CD4-positive, alpha-beta T cell (primary cell): ENCODE measurements at regions not wholly inside any gene's neighbourhood (a gene's known extent, or its start where the extent isn't known, plus 50 kb on each side); places are given as distances from the start of the nearest gene placed in this dataset.

Experiments
- ATAC-seq: fragments of 200-7000 bp; cut with Tn5 transposase; one replicate; pipeline ENCODE4 v1.10.0; 2022; ENCODE audit warnings: mild to moderate bottlenecking; ENCODE audit not compliant: poor library complexity
- CTCF ChIA-PET: fragments of 350-600 bp; sonication (Branson Sonifier 250); formaldehyde crosslinking; loops from one replicate; lab custom pipeline; 2021; ENCODE audit warnings: antibody characterized with exemption, inconsistent platforms; lab: Charles Lee
- POLR2A ChIA-PET: fragments of 350-600 bp; sonication (Branson Sonifier 250); formaldehyde crosslinking; loops from one replicate; lab custom pipeline; 2021; ENCODE audit warnings: antibody characterized with exemption, inconsistent platforms; lab: Charles Lee
- DNase-seq, 14 experiments: peaks; one replicate each; pipeline ENCODE4 v3.0.0-alpha.2; 2013 to 2020; ENCODE audit warnings: mixed read lengths in 2 of 14
- H3K27ac ChIP-seq, 2 donors: one replicate each; pipeline versions ENCODE4 v1.5.1 to v1.7.0; 2013; ENCODE audit warnings: low read length in 2 of 2, low read depth in 1 of 2, mild to moderate bottlenecking in 1 of 2
- H3K27me3 ChIP-seq, 2 experiments: 1 replicate in 1 of 2; 2 replicates in 1 of 2; pipeline versions ENCODE4 v1.6.1 to v1.7.0; 2013; ENCODE audit warnings: low read length in 2 of 2, control low read depth in 1 of 2, mild to moderate bottlenecking in 1 of 2, moderate library complexity in 1 of 2; ENCODE audit not compliant: insufficient read depth in 2 of 2, control insufficient read depth in 1 of 2
- H3K36me3 ChIP-seq: one replicate; pipeline ENCODE4 v1.6.1; 2013; ENCODE audit warnings: low read length, control low read depth; ENCODE audit not compliant: insufficient read depth
- H3K4me1 ChIP-seq: one replicate; pipeline ENCODE4 v1.6.1; 2013; ENCODE audit warnings: low read length, control low read depth; ENCODE audit not compliant: insufficient read depth
- H3K4me3 ChIP-seq: one replicate; pipeline ENCODE4 v1.5.1; 2013; ENCODE audit warnings: mild to moderate bottlenecking, low read length, moderate library complexity
- H3K9me3 ChIP-seq, 2 experiments: 1 replicate in 1 of 2; 2 replicates in 1 of 2; pipeline versions ENCODE4 v1.6.1 to v1.7.0; 2013; ENCODE audit warnings: low read length in 2 of 2, mild to moderate bottlenecking in 2 of 2, control low read depth in 1 of 2, moderate library complexity in 1 of 2; ENCODE audit not compliant: control insufficient read depth in 1 of 2, insufficient read depth in 1 of 2
- H3K27ac Mint-ChIP-seq: one replicate; pipeline ENCODE4 v1.8.0; 2020; ENCODE audit warnings: mixed read lengths
- H3K27me3 Mint-ChIP-seq: one replicate; pipeline ENCODE4 v1.8.0; 2021; ENCODE audit warnings: mixed read lengths
- H3K36me3 Mint-ChIP-seq: one replicate; pipeline ENCODE4 v1.8.0; 2021; ENCODE audit warnings: low read depth, mixed read lengths
- H3K4me1 Mint-ChIP-seq: one replicate; pipeline ENCODE4 v1.8.0; 2021; ENCODE audit warnings: low read depth, mixed read lengths
- H3K4me3 Mint-ChIP-seq: one replicate; pipeline ENCODE4 v1.8.0; 2020; ENCODE audit warnings: mild to moderate bottlenecking, mixed read lengths
- H3K9me3 Mint-ChIP-seq: one replicate; pipeline ENCODE4 v1.8.0; 2020; ENCODE audit warnings: mixed read lengths
- intact Hi-C, 2 experiments: fragments of 100-400 bp; cut with DNase I in 1 of 2; cut with micrococcal nuclease in 1 of 2; formaldehyde crosslinking; loops; one replicate each; pipeline versions ENCODE4 v1.15.1 to v1.9.0; 2023 to 2025; cut with DNase I, micrococcal nuclease
- TF ChIP-seq, protein P1 (sequence below): fragments of 200-600 bp; IDR thresholded peaks from one replicate; pipeline ENCODE4 v1.8.0; 2022; ENCODE audit warnings: antibody characterized with exemption, mild to moderate bottlenecking

DNA sequence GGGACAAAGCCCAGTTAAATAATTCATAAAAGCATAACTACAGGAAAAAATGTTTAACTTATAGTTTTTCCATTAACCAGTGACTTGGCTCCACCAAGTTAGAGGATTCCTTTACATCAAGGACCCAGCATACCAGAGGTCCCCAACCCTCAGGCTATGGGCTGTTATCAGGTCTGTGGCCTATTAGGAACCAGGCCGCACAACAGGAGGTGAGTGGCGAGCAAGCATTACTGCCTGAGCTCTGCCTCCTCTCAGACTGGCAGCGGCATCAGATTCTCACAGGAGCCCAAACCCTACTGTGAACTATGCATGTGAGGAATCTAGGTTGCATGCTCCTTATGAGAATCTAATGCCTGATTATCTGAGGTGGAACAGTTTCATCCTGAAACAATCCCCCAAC, 303.1 kb downstream of the ELAVL2 start:
- CTCF ChIA-PET: no interaction called here
- POLR2A ChIA-PET: no interaction called here
- Mint-ChIP-seq H3K4me1 (no peaks in the 10 kb centered on the region), H3K36me3 (no peaks in the 10 kb centered on the region), H3K27ac (no peak overlapping the region), H3K4me3 (no peak overlapping the region), H3K27me3 (no peaks in the 10 kb centered on the region), H3K9me3 (peaks cover 11% of the 10 kb centered on the region)
- intact Hi-C loops: no loop called here
- Histone ChIP-seq H3K36me3 (no peaks in the 10 kb centered on the region), H3K9me3 (no peaks in the 10 kb centered on the region), H3K4me3 (no peak overlapping the region), H3K27ac (no peak overlapping the region), H3K4me1 (no peaks in the 10 kb centered on the region), H3K27me3 (no peaks in the 10 kb centered on the region)
- DNase-seq (no peak), ATAC-seq (no peak)
- TF ChIP-seq, protein P1, sequence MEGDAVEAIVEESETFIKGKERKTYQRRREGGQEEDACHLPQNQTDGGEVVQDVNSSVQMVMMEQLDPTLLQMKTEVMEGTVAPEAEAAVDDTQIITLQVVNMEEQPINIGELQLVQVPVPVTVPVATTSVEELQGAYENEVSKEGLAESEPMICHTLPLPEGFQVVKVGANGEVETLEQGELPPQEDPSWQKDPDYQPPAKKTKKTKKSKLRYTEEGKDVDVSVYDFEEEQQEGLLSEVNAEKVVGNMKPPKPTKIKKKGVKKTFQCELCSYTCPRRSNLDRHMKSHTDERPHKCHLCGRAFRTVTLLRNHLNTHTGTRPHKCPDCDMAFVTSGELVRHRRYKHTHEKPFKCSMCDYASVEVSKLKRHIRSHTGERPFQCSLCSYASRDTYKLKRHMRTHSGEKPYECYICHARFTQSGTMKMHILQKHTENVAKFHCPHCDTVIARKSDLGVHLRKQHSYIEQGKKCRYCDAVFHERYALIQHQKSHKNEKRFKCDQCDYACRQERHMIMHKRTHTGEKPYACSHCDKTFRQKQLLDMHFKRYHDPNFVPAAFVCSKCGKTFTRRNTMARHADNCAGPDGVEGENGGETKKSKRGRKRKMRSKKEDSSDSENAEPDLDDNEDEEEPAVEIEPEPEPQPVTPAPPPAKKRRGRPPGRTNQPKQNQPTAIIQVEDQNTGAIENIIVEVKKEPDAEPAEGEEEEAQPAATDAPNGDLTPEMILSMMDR: no peak

DNA sequence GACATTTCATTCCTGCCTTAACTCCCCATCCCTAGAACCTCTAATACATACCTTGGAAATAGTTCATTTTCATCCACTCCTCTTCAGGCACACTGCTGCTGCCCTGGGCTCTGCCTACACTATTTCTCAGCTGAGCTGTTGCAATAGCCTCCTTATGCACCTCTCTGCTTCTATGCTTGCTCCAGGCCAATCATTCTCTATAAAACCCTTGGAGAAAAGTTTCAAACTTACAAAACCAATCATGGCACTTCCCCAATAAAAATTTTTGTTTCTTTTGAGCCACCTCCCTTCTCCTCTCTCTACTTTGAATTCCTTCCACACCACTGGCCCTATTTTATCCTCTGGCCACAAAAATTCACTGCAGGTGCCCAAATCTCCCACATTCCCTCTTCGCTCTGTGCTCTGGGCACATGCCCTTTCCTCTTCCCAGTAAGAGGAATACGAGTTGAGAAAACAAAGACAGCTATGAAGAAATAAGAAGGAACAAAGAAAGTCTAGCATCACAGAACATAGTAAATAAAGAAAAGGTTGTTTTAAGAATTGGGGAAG, 301.4 kb downstream of the ELAVL2 start:
- H3K36me3 ChIP-seq: no peaks in the 10 kb centered on the region
- Mint-ChIP-seq H3K27ac (no peak overlapping the region), H3K36me3 (no peaks in the 10 kb centered on the region), H3K4me3 (no peak overlapping the region), H3K4me1 (no peaks in the 10 kb centered on the region), H3K27me3 (no peaks in the 10 kb centered on the region), H3K9me3 (peaks cover 16% of the 10 kb centered on the region)
- ChIA-PET CTCF (no interaction called here), POLR2A (no interaction called here)
- H3K9me3 ChIP-seq: peaks cover 0 to 4% of the 10 kb centered on the region in 2 experiments
- H3K4me1 ChIP-seq: no peaks in the 10 kb centered on the region
- H3K4me3 ChIP-seq: no peak overlapping the region
- TF ChIP-seq, protein P1: no peak
- intact Hi-C loops: no loop called here
- ATAC-seq (no peak), DNase-seq (no peak)
- no peak overlapping the region for H3K27ac ChIP-seq
- no peaks in the 10 kb centered on the region for H3K27me3 ChIP-seq

DNA sequence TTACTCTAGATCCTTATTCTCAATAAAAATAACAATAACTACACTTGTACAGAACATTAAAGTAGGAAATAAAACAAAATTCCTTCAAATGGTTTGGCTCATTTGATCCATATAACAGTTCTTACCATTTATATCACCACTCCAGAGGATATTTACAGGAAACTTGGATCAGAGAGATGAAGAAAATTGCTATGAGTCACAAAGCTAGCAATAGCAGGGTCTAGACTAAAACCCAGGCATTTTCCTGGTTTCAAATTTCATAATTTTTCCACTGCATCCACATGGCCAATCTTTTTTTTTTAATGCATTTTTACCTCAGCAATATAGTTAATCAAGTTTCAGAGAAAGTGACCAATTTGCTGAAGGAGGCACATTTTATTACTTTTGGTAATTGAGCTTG, 299.2 kb downstream of the ELAVL2 start:
- Histone ChIP-seq H3K4me3 (no peak overlapping the region), H3K36me3 (no peaks in the 10 kb centered on the region), H3K4me1 (no peaks in the 10 kb centered on the region), H3K9me3 (peaks cover 4 to 6% of the 10 kb centered on the region in 2 experiments), H3K27me3 (no peaks in the 10 kb centered on the region), H3K27ac (no peak overlapping the region)
- Mint-ChIP-seq H3K4me3 (no peak overlapping the region), H3K4me1 (no peaks in the 10 kb centered on the region), H3K36me3 (no peaks in the 10 kb centered on the region), H3K27ac (no peak overlapping the region), H3K27me3 (no peaks in the 10 kb centered on the region), H3K9me3 (peaks cover 16% of the 10 kb centered on the region)
- POLR2A ChIA-PET: no interaction called here
- intact Hi-C loops: no loop called here
- TF ChIP-seq, protein P1: no peak
- CTCF ChIA-PET: interaction anchor here (1.0 kb wide), 1 partner anchor 9 kb away, joined by 3 read pairs; no protein-coding TSS in a partner anchor
- DNase-seq: no peak
- no peak for ATAC-seq
